Cardiac fibroblast (primary cell): ENCODE measurements at regions not wholly inside any gene's neighbourhood (a gene's known extent, or its start where the extent isn't known, plus 50 kb on each side); places are given as distances from the start of the nearest gene placed in this dataset.

Source experiments
- DNase-seq, 2 donors: peaks; one replicate each; pipeline versions ENCODE4 v3.0.0 to v3.0.0-alpha.2; 2010; ENCODE audit warnings: low read depth in 2 of 2
- H3K4me3 ChIP-seq, 2 donors: replicated peaks in 1 of 2; 1 replicate in 1 of 2; 2 replicates in 1 of 2; pipeline ENCODE4 v1.5.1; 2011; ENCODE audit warnings: low read depth in 2 of 2, low read length in 2 of 2, mild to moderate bottlenecking in 2 of 2, moderate library complexity in 1 of 2
- CTCF ChIP-seq: IDR thresholded peaks from one replicate; pipeline ENCODE4 v1.5.1; 2011; ENCODE audit warnings: low read depth, mild to moderate bottlenecking, low read length, inconsistent platforms

DNA sequence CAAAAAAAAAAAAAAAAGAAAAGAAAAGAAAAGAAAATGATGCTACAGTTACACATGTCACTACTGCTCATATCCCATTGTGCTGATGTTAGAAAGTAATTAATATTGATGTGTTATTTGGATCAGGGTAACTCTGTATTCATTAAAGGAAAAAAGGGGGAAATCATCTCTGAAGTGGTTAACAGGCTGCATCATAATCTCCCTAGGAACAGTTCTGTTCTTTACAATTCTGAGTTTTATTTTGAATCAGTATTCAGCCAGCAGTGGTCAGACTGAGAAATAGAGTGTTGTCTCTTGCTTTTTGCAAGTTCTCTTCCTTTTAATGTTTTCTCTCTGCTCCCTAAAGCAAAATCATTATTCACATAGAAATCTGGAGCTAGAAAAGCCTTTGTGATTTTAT lies 128.6 kb upstream of the CRY1 start:
- TF ChIP-seq CTCF, result no peak
- no peak for DNase-seq
- no peak overlapping the region for H3K4me3 ChIP-seq

GRCh38 chr12:107223821-107224220 lies 130.5 kb upstream of the CRY1 start:
- DNase-seq, result no peak
- no peak overlapping the region for H3K4me3 ChIP-seq
- TF ChIP-seq CTCF, result no peak

DNA sequence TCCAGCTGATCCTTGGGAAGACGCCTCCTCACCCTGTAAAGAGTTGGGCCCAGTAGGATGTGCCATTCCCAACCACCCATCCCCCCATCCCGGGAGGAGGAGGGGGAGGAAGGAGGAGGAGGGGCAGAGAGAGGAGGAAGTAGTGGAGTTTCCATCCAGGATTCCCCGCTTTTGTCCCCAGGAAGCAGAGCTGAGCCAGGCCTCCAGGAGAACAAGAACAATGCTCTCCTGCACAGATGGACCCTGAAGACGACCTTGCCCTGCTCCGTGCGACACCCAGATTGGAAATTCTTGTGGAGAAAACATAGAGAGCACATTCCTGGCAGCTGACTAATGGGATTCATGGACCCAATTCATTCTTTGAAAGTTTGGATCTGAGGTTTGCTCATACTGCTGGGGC lies 132.3 kb upstream of the CRY1 start:
- no peak overlapping the region for H3K4me3 ChIP-seq
- no peak for TF ChIP-seq CTCF
- DNase-seq, result peak; percentile 2 to 40

GRCh38 chr12:107226126-107226525 lies 132.8 kb upstream of the CRY1 start:
- H3K4me3 ChIP-seq, result no peak overlapping the region
- no peak for TF ChIP-seq CTCF
- no peak for DNase-seq

- no peak for TF ChIP-seq CTCF
- no peak for DNase-seq
- H3K4me3 ChIP-seq, result no peak overlapping the region
Observed at GRCh38 chr12:107228076-107228475, 134.7 kb upstream of the CRY1 start.

- no peak for TF ChIP-seq CTCF
- no peak overlapping the region for H3K4me3 ChIP-seq
- no peak for DNase-seq
Observed at GRCh38 chr12:107229827-107230226, 136.5 kb upstream of the CRY1 start.

- H3K4me3 ChIP-seq, result no peak overlapping the region
- no peak for DNase-seq
- no peak for TF ChIP-seq CTCF
Observed at GRCh38 chr12:107231303-107231702, 138.0 kb upstream of the CRY1 start.
